Prostate gland (tissue), 2 donors: ENCODE measurements at regions not wholly inside any gene's neighbourhood (a gene's known extent, or its start where the extent isn't known, plus 50 kb on each side); places are given as distances from the start of the nearest gene placed in this dataset.

Experiments
- DNase-seq: peaks from one replicate; pipeline ENCODE4 v3.0.0-alpha.2; 2019; ENCODE audit warnings: low spot score
- H3K27ac ChIP-seq, 2 donors: fragments of 200-600 bp; sonication (generic); 2 replicates each; pipeline ENCODE4 v1.5.1; 2017 to 2019
- H3K27me3 ChIP-seq: fragments of 200-600 bp; sonication (generic); replicated peaks from 2 replicates; pipeline ENCODE4 v1.5.1; 2019; ENCODE audit not compliant: insufficient read depth
- H3K36me3 ChIP-seq, 2 donors: fragments of 200-600 bp; sonication (generic); 1 replicate in 1 of 2; 2 replicates in 1 of 2; pipeline versions ENCODE4 v1.5.1 to v1.8.1; 2017 to 2019
- H3K4me1 ChIP-seq: fragments of 200-600 bp; sonication (generic); replicated peaks from 2 replicates; pipeline ENCODE4 v1.5.1; 2019
- H3K4me3 ChIP-seq, 2 donors: fragments of 200-600 bp; sonication (generic); 2 replicates each; pipeline ENCODE4 v1.5.1; 2017 to 2019
- H3K9me3 ChIP-seq: fragments of 200-600 bp; sonication (generic); 2 replicates; pipeline ENCODE4 v1.5.1; 2017
- CTCF ChIP-seq, 4 experiments: fragments of 200-600 bp in 2 of 4; fragments of 450-650 bp in 2 of 4; sonication (generic) in 2 of 4; IDR thresholded peaks; 1 replicate in 3 of 4; 2 replicates in 1 of 4; pipeline ENCODE4 v1.5.1; 2016 to 2019; ENCODE audit warnings: antibody characterized with exemption in 4 of 4, mild to moderate bottlenecking in 2 of 4, moderate library complexity in 2 of 4
- POLR2A ChIP-seq: fragments of 450-650 bp; IDR thresholded peaks from one replicate; pipeline ENCODE4 v1.6.1; 2016; ENCODE audit warnings: antibody characterized with exemption, mild to moderate bottlenecking
- POLR2AphosphoS5 ChIP-seq: sonication (generic); formaldehyde crosslinking; IDR thresholded peaks from one replicate; pipeline ENCODE4 v1.6.1; 2017; ENCODE audit warnings: antibody characterized with exemption
- WGBS: methylation state at CpG from one replicate; pipeline ENCODE4 v1.1.5; 2018; 5-methylcytosine and 5-hydroxymethylcytosine counted together
- intact Hi-C: fragments of 100-400 bp; cut with DNase I; formaldehyde crosslinking; loops from one replicate; pipeline ENCODE4 v1.14.2; 2022

- Histone ChIP-seq H3K9me3 (no peaks in the 10 kb centered on the region), H3K27ac (no peak overlapping the region), H3K27me3 (no peaks in the 10 kb centered on the region), H3K36me3 (no peaks in the 10 kb centered on the region), H3K4me3 (no peak overlapping the region), H3K4me1 (no peaks in the 10 kb centered on the region)
- intact Hi-C loops, result no loop called here
- no peak for TF ChIP-seq CTCF (IDR thresholded peaks at IDR 0.05)
- 56% methylated on average over 1 of the region's 1 CpG for WGBS
- no peak for DNase-seq
These were observed 633.6 kb downstream of the PCDH18 start for GRCh38 chr4:136898590-136899248.

GRCh38 chr4:136893573-136893972 lies 638.7 kb downstream of the PCDH18 start:
- H3K27ac ChIP-seq, result no peak overlapping the region
- intact Hi-C loops, result no loop called here
- WGBS, result 64% methylated on average over 1 of the region's 1 CpG
- no peaks in the 10 kb centered on the region for H3K9me3 ChIP-seq
- no peak for DNase-seq
- no peaks in the 10 kb centered on the region for H3K36me3 ChIP-seq
- TF ChIP-seq POLR2AphosphoS5, result no peak
- TF ChIP-seq CTCF (IDR thresholded peaks at IDR 0.05), result no peak
- no peak for TF ChIP-seq POLR2A
- no peaks in the 10 kb centered on the region for H3K27me3 ChIP-seq
- H3K4me3 ChIP-seq, result no peak overlapping the region
- no peaks in the 10 kb centered on the region for H3K4me1 ChIP-seq

- intact Hi-C loops, result no loop called here
- Histone ChIP-seq H3K36me3 (no peaks in the 10 kb centered on the region), H3K27ac (no peak overlapping the region), H3K9me3 (no peaks in the 10 kb centered on the region), H3K4me3 (no peak overlapping the region), H3K27me3 (no peaks in the 10 kb centered on the region), H3K4me1 (no peaks in the 10 kb centered on the region)
- TF ChIP-seq POLR2AphosphoS5 (no peak), CTCF (IDR thresholded peaks at IDR 0.05) (no peak), POLR2A (no peak)
- WGBS, result 74% methylated on average over 2 of the region's 2 CpGs
- DNase-seq, result no peak
These were observed 650.6 kb downstream of the PCDH18 start for GRCh38 chr4:136881666-136882065.

GRCh38 chr4:136873555-136873954 lies 658.7 kb downstream of the PCDH18 start:
- Histone ChIP-seq H3K9me3 (no peaks in the 10 kb centered on the region), H3K4me1 (no peaks in the 10 kb centered on the region), H3K4me3 (no peak overlapping the region), H3K36me3 (no peaks in the 10 kb centered on the region), H3K27me3 (no peaks in the 10 kb centered on the region), H3K27ac (no peak overlapping the region)
- WGBS, result 58% methylated on average over 1 of the region's 1 CpG
- no peak for DNase-seq
- TF ChIP-seq POLR2A (no peak), CTCF (IDR thresholded peaks at IDR 0.05) (no peak), POLR2AphosphoS5 (no peak)
- intact Hi-C loops, result no loop called here

GRCh38 chr4:136867465-136867864 lies 664.8 kb downstream of the PCDH18 start:
- Histone ChIP-seq H3K27ac (no peak overlapping the region), H3K27me3 (no peaks in the 10 kb centered on the region), H3K4me1 (no peaks in the 10 kb centered on the region), H3K36me3 (no peaks in the 10 kb centered on the region), H3K9me3 (no peaks in the 10 kb centered on the region), H3K4me3 (no peak overlapping the region)
- no peak for DNase-seq
- intact Hi-C loops, result no loop called here
- 91% methylated on average over 10 of the region's 10 CpGs for WGBS
- TF ChIP-seq POLR2A, result no peak
